ENCODE measurements at regions not wholly inside any gene's neighbourhood (a gene's known extent, or its start where the extent isn't known, plus 50 kb on each side); places are given as distances from the start of the nearest gene placed in this dataset.

GRCh38 chr4:95715830-95716229, 124.1 kb upstream of the PDHA2 start:
- Histone ChIP-seq H3K4me1 (ENCODE audit: control insufficient read depth, extremely low read depth, insufficient read depth, low read length) (no peaks in the 10 kb centered on the region), H3K27ac (ENCODE audit: insufficient read depth, low read depth, low read length) (no peak overlapping the region), H4K20me1 (replicated peaks; ENCODE audit: control insufficient read depth, extremely low read depth, insufficient read depth, low read length) (no peaks in the 10 kb centered on the region), H3K9ac (replicated peaks; ENCODE audit: extremely low read depth, insufficient read depth, low read length) (no peak overlapping the region), H3K36me3 (ENCODE audit: control insufficient read depth in 2 of 2, extremely low read depth in 1 of 2, insufficient read depth in 2 of 2, low read length in 2 of 2) (no peaks in the 10 kb centered on the region), H3K79me2 (ENCODE audit: control insufficient read depth, insufficient read depth, low read length) (no peaks in the 10 kb centered on the region), H3K27me3 (ENCODE audit: control insufficient read depth in 2 of 2, insufficient read depth in 2 of 2, low read length in 2 of 2) (no peaks in the 10 kb centered on the region), H3K9me3 (replicated peaks; ENCODE audit: control insufficient read depth, insufficient read depth, low read length) (no peaks in the 10 kb centered on the region), H3K4me3 (replicated peaks in 1 of 3; ENCODE audit: insufficient read depth in 1 of 3, low read depth in 1 of 3, low read length in 3 of 3) (no peak overlapping the region), H3K4me2 (ENCODE audit: insufficient read depth, low read length) (no peak overlapping the region), H2AFZ (ENCODE audit: low read depth, low read length) (no peak overlapping the region), H3K9me1 (replicated peaks; ENCODE audit: control insufficient read depth, extremely low read depth, insufficient read depth, low read length) (no peaks in the 10 kb centered on the region)
- CTCF ChIA-PET: no interaction called here
- POLR2A ChIA-PET: no interaction called here
- TF ChIP-seq GATA2 (IDR thresholded peaks at IDR 0.05; ENCODE audit: insufficient read depth, insufficient read length, low read depth, low read length): no peak
- TF ChIP-seq CTCF (IDR thresholded peaks at IDR 0.05; ENCODE audit: extremely low read depth in 1 of 2, insufficient read depth in 1 of 2, low read depth in 1 of 2, low read length in 2 of 2): no peak
- TF ChIP-seq POLR2AphosphoS5 (IDR thresholded peaks at IDR 0.05; ENCODE audit: insufficient read depth, low read depth, low read length): no peak
- no peak for TF ChIP-seq EZH2 (IDR thresholded peaks at IDR 0.05; ENCODE audit: borderline replicate concordance, low read depth, low read length, severe bottlenecking)
- no peak for TF ChIP-seq FOS (IDR thresholded peaks at IDR 0.05; ENCODE audit: borderline replicate concordance, insufficient read depth, low read length)
- no peak for TF ChIP-seq POLR2A (IDR thresholded peaks at IDR 0.05; ENCODE audit: low read depth, low read length)
- no peak for TF ChIP-seq MYC (IDR thresholded peaks at IDR 0.05; ENCODE audit: low read depth, low read length)
- no peak for TF ChIP-seq JUN (IDR thresholded peaks at IDR 0.05; ENCODE audit: borderline replicate concordance, insufficient read depth, insufficient read length, low read depth)
- no peak for TF ChIP-seq MAX (IDR thresholded peaks at IDR 0.05; ENCODE audit: insufficient read depth, insufficient read length)
- dilution Hi-C loops (cut with MboI; ENCODE audit: extremely low pct_ligation_motif_present, low sequenced_read_pairs) (no loop called here), intact Hi-C loops (cut with micrococcal nuclease) (no loop called here)
- no TSS peak for BruUV-seq (replicated peaks)
- DNase-seq (ENCODE audit: low read depth, low spot score): no peak
- no peak for FAIRE-seq

All from endothelial cell of umbilical vein (primary cell).